Erythroblast (primary cell): ENCODE measurements at regions not wholly inside any gene's neighbourhood (a gene's known extent, or its start where the extent isn't known, plus 50 kb on each side); places are given as distances from the start of the nearest gene placed in this dataset.

Source experiments
- GATA1 ChIP-seq: IDR thresholded peaks from 2 replicates; pipeline ENCODE4 v1.6.1; 2011; ENCODE audit warnings: low read depth, mild to moderate bottlenecking, control low read depth, low read length, moderate library complexity
- POLR2A ChIP-seq: IDR thresholded peaks from 2 replicates; pipeline ENCODE4 v1.6.1; 2011; ENCODE audit warnings: mild to moderate bottlenecking, low read length

GRCh38 chr17:71748872-71749271, 371.9 kb upstream of the SOX9 start:
- no peak for TF ChIP-seq POLR2A
- TF ChIP-seq GATA1: no peak
